Lower leg skin (tissue), 4 donors: ENCODE measurements at regions not wholly inside any gene's neighbourhood (a gene's known extent, or its start where the extent isn't known, plus 50 kb on each side); places are given as distances from the start of the nearest gene placed in this dataset.

ENCODE experiments used
- DNase-seq, 2 donors: peaks; one replicate each; pipeline ENCODE4 v3.0.0-alpha.2; 2019; ENCODE audit warnings: low spot score in 2 of 2
- H3K4me3 ChIP-seq: fragments of 200-600 bp; sonication (generic); 2 replicates; pipeline ENCODE4 v1.5.1; 2017; ENCODE audit warnings: mild to moderate bottlenecking, low read depth; ENCODE audit not compliant: poor library complexity, severe bottlenecking
- POLR2A ChIP-seq, 2 donors: fragments of 450-650 bp; IDR thresholded peaks; one replicate each; pipeline ENCODE4 v1.6.1; 2016 to 2017; ENCODE audit warnings: antibody characterized with exemption in 2 of 2, mild to moderate bottlenecking in 1 of 2, moderate library complexity in 1 of 2
- WGBS, 2 donors: methylation state at CpG; one replicate each; pipeline ENCODE4 v1.1.5; 2018; 5-methylcytosine and 5-hydroxymethylcytosine counted together
- intact Hi-C: fragments of 100-400 bp; cut with DNase I; formaldehyde crosslinking; loops from one replicate; pipeline ENCODE4 v1.15.0; 2023; ENCODE audit warnings: low total_unique reads
- TF ChIP-seq, protein P1 (sequence below), 3 donors: fragments of 450-650 bp; IDR thresholded peaks; one replicate each; pipeline ENCODE4 v1.5.1; 2016; ENCODE audit warnings: antibody characterized with exemption in 3 of 3, mild to moderate bottlenecking in 3 of 3, moderate library complexity in 2 of 3

DNA sequence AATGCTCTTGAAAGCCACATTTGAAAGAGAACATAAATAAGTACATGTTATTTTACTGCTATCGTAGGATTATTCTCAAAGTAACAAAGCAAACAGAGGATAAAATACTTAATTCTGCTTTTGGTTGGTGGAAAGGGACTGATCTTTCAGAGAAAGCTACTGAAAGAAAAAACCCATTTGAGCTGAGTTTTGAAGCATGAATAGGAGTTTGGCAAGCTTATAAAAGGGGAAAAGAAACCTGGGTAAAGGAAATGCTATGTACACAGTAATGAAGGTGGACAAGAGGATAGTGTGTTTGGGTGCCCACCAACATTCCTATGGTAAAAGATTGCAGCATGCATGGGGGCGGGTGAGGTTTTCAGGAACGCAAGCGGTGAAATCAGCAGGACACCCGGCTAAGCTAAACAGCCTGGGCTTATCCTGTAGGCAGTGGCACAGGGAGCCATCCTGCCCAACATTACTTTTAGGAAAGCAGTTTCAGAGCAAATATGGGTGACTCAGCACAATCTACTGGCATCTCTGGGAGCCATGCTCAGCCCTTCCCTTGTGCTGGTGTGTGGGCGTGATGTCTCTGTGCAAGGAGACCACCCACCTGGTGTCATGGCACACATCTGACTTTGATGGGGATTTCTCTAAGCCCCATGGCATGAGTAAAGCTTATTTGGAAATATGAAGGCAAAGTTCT, 673.9 kb upstream of the KLF4 start:
- no peak overlapping the region for H3K4me3 ChIP-seq
- no peak for DNase-seq
- no peak for TF ChIP-seq POLR2A (IDR thresholded peaks at IDR 0.05)
- TF ChIP-seq, protein P1, sequence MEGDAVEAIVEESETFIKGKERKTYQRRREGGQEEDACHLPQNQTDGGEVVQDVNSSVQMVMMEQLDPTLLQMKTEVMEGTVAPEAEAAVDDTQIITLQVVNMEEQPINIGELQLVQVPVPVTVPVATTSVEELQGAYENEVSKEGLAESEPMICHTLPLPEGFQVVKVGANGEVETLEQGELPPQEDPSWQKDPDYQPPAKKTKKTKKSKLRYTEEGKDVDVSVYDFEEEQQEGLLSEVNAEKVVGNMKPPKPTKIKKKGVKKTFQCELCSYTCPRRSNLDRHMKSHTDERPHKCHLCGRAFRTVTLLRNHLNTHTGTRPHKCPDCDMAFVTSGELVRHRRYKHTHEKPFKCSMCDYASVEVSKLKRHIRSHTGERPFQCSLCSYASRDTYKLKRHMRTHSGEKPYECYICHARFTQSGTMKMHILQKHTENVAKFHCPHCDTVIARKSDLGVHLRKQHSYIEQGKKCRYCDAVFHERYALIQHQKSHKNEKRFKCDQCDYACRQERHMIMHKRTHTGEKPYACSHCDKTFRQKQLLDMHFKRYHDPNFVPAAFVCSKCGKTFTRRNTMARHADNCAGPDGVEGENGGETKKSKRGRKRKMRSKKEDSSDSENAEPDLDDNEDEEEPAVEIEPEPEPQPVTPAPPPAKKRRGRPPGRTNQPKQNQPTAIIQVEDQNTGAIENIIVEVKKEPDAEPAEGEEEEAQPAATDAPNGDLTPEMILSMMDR (IDR thresholded peaks at IDR 0.05), result no peak
- 82% methylated on average over 6 of the region's 6 CpGs for WGBS, 2 donors
- intact Hi-C loops, result no loop called here

DNA sequence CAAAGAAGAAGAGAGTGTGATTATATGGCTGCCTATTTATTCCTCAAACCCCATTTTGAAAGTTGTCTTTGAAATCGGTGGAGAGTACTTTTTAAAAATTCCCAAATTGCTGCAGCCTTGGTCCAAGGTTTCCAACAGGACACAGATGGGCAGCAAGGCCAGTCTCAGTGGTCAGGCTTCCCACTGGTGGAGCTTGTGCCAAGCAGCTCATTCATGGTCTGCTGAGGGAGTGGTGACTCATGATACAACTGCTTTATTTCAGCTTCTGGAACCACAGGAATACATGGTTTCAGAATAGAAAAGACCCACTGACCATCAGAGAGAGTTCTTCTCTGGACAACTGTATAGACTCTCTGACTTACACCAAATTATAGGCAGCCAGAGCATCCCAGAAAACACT, 673.1 kb upstream of the KLF4 start:
- no peak for DNase-seq
- no peak for TF ChIP-seq POLR2A (IDR thresholded peaks at IDR 0.05)
- TF ChIP-seq, protein P1 (IDR thresholded peaks at IDR 0.05), result no peak
- intact Hi-C loops, result no loop called here
- no peak overlapping the region for H3K4me3 ChIP-seq
- WGBS, 2 donors, result 64 to 76% methylated on average over 1 of the region's 1 CpG

DNA sequence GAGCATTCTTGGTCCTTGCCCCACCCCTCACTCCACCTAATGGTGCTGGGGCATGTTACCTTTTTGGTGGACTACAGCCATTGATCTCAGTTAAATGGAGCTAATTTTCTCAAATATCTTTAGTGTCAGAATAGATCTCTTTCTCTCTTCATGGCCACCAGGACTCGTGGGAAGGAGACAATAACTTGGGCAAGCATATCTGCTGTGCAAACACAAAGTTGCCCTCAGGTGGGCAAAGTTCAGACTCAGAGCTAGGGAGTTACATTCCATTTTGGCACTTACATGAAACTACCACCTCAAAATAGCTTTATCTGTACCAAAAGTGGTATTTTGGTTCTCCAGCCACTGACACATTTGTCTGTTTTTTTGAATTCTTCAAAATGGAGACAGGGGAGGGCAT, 671.9 kb upstream of the KLF4 start:
- intact Hi-C loops, result no loop called here
- no peak overlapping the region for H3K4me3 ChIP-seq
- no peak for DNase-seq
- no peak for TF ChIP-seq POLR2A (IDR thresholded peaks at IDR 0.05)
- TF ChIP-seq, protein P1 (IDR thresholded peaks at IDR 0.05), result no peak
- 89 to 100% methylated on average over 1 of the region's 1 CpG for WGBS, 2 donors

DNA sequence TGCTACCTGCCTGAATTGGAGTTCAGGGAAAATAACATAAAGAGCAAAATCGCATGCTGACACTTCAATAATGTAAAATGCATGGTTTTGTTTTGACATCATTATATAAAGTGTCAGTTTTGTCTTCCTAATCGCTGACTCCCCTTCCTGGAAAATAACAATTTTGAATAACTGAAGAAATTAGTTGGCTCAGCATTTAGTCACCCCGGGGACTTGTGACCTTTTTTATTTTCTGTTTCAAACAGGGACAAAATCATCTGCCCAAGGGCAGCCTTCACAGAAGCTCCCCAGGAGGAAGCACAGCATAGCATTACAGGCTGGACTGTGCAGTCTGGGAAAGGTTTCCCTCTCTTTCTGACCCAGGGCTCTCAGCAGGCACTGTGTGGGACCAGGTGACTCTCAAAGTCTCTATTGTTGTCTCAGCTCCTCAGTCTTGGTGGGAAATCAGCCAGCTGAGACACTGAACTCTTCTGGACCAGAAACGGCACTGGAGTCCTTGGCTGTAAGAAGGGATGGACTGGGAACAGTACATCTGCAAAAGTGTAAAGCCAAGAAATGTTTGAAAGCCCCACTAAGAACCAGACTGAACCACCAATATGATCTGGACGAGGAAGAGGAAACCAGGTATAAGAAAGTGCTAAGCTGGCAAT, 671.3 kb upstream of the KLF4 start:
- intact Hi-C loops, result no loop called here
- H3K4me3 ChIP-seq, result no peak overlapping the region
- TF ChIP-seq POLR2A (IDR thresholded peaks at IDR 0.05), result no peak
- TF ChIP-seq, protein P1 (IDR thresholded peaks at IDR 0.05), result no peak
- DNase-seq, result no peak
- WGBS, 2 donors, result 54 to 59% methylated on average over 5 of the region's 5 CpGs

DNA sequence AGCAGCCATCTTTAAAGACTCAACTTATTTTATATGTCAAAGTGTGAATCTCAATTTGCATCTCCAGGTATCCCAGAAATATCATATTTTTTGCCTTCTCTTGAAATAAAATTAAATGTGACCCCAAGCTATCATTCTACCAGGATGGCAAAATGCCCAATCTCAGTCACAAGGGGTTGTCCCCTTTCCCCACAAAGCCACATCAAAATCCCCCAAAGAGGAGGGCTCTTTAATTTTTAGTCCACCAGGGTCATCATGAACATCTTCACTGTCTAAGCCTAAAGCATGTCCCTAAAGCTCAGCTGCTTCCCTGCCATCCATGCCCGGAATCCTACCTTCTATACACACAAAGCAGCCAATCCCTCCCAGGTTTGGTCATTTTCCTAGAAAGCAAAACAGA, 670.5 kb upstream of the KLF4 start:
- intact Hi-C loops, result no loop called here
- TF ChIP-seq, protein P1 (IDR thresholded peaks at IDR 0.05), result no peak
- no peak for TF ChIP-seq POLR2A (IDR thresholded peaks at IDR 0.05)
- H3K4me3 ChIP-seq, result no peak overlapping the region
- WGBS, 2 donors, result 89 to 95% methylated on average over 1 of the region's 1 CpG
- no peak for DNase-seq
